IMR-90 (cell line): ENCODE measurements at regions not wholly inside any gene's neighbourhood (a gene's known extent, or its start where the extent isn't known, plus 50 kb on each side); places are given as distances from the start of the nearest gene placed in this dataset.

Experiments used
- CTCF ChIP-seq: conservative IDR thresholded peaks from 2 replicates; pipeline ENCODE4 v1.5.1; 2012; ENCODE audit warnings: mild to moderate bottlenecking, low read depth, low read length, improper control_type of control experiment
- MAFK ChIP-seq: IDR thresholded peaks from 2 replicates; pipeline ENCODE4 v1.6.1; 2012; ENCODE audit warnings: low read depth, low read length, improper control_type of control experiment
- MXI1 ChIP-seq: IDR thresholded peaks from 2 replicates; pipeline ENCODE4 v1.6.1; 2012; ENCODE audit warnings: low read depth, mild to moderate bottlenecking, low read length, moderate library complexity, borderline replicate concordance
- POLR2A ChIP-seq: IDR thresholded peaks from 2 replicates; pipeline ENCODE4 v1.6.1; 2012; ENCODE audit warnings: mild to moderate bottlenecking, low read depth, low read length
- RCOR1 ChIP-seq: IDR thresholded peaks from 2 replicates; pipeline ENCODE4 v1.6.1; 2012; ENCODE audit warnings: mild to moderate bottlenecking, low read length, improper control_type of control experiment; ENCODE audit not compliant: insufficient replicate concordance
- RFX5 ChIP-seq: IDR thresholded peaks from 2 replicates; pipeline ENCODE4 v1.8.0; 2012; ENCODE audit warnings: low read depth, mild to moderate bottlenecking, low read length, moderate library complexity
- SMC3 ChIP-seq: fragments of 150-350 bp; IDR thresholded peaks from 2 replicates; pipeline ENCODE4 v1.6.1; 2016; ENCODE audit warnings: low read depth, mild to moderate bottlenecking, antibody characterized with exemption, low read length, moderate library complexity
- TF ChIP-seq, protein P1 (sequence below): fragments of 150-350 bp; IDR thresholded peaks from 2 replicates; pipeline ENCODE4 v1.6.1; 2017; ENCODE audit warnings: mild to moderate bottlenecking, antibody characterized with exemption, low read length, low read depth
- TF ChIP-seq, protein P2 (sequence below): fragments of 150-350 bp; IDR thresholded peaks from 2 replicates; pipeline ENCODE4 v1.6.1; 2016; ENCODE audit warnings: low read depth, mild to moderate bottlenecking, low read length, moderate library complexity, borderline replicate concordance

DNA sequence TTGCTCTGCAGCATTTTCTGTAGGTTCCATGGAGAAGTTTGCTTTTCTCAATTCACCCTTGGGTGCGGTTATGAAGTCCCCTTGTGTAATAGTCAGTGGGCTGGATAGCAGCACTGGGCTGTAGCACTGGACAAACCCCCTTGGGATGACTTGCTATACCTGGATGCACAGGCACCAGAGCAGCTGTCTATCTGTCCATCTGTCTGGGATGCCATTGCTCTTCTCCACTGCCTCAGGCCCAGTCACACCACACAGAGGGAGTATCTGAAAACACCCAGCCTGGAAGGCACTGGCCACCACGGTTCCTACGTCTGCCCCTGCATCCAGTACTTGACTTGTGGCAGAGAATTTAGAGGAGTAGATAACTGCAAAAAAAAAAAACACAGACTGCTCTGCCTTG, 254.5 kb downstream of the TFCP2L1 start:
- TF ChIP-seq CTCF: no peak
- no peak for TF ChIP-seq RCOR1
- no peak for TF ChIP-seq POLR2A
- TF ChIP-seq MAFK: no peak
- TF ChIP-seq, protein P1, sequence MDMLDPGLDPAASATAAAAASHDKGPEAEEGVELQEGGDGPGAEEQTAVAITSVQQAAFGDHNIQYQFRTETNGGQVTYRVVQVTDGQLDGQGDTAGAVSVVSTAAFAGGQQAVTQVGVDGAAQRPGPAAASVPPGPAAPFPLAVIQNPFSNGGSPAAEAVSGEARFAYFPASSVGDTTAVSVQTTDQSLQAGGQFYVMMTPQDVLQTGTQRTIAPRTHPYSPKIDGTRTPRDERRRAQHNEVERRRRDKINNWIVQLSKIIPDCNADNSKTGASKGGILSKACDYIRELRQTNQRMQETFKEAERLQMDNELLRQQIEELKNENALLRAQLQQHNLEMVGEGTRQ: no peak
- no peak for TF ChIP-seq MXI1
- no peak for TF ChIP-seq SMC3
- TF ChIP-seq RFX5: no peak
- TF ChIP-seq, protein P2, sequence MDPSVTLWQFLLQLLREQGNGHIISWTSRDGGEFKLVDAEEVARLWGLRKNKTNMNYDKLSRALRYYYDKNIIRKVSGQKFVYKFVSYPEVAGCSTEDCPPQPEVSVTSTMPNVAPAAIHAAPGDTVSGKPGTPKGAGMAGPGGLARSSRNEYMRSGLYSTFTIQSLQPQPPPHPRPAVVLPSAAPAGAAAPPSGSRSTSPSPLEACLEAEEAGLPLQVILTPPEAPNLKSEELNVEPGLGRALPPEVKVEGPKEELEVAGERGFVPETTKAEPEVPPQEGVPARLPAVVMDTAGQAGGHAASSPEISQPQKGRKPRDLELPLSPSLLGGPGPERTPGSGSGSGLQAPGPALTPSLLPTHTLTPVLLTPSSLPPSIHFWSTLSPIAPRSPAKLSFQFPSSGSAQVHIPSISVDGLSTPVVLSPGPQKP: no peak
